ENCODE measurements at regions not wholly inside any gene's neighbourhood (a gene's known extent, or its start where the extent isn't known, plus 50 kb on each side); places are given as distances from the start of the nearest gene placed in this dataset.
"Not testable (repeated sequence)": the region's sequence is repeated elsewhere in the genome, so short reads cannot be mapped to it uniquely, and the experiment has no call there.

GRCh38 chr4:174005422-174005821 is 278.0 kb downstream of the FBXO8 start:
- no peak for DNase-seq

GRCh38 chr4:173998471-173999144 is 284.9 kb downstream of the FBXO8 start:
- no peak for DNase-seq

- DNase-seq, result not testable (repeated sequence)
Measured at GRCh38 chr4:173995779-173996178, 287.7 kb downstream of the FBXO8 start.

GRCh38 chr4:173991814-173992213 is 291.7 kb downstream of the FBXO8 start:
- DNase-seq, result no peak

- DNase-seq, result no peak
Measured at GRCh38 chr4:173991316-173991715, 292.2 kb downstream of the FBXO8 start.

- no peak for DNase-seq
Measured at GRCh38 chr4:173990869-173991210, 292.6 kb downstream of the FBXO8 start.

- DNase-seq, result no peak
Measured at GRCh38 chr4:173990126-173990868, 293.2 kb downstream of the FBXO8 start.

- DNase-seq, result not testable (repeated sequence)
Measured at GRCh38 chr4:173963523-173963922, 319.9 kb downstream of the FBXO8 start.

- DNase-seq, result no peak
Measured at GRCh38 chr4:173960398-173960797, 323.1 kb downstream of the FBXO8 start.

GRCh38 chr4:173958445-173958844 is 325.0 kb downstream of the FBXO8 start:
- no peak for DNase-seq

- DNase-seq, result no peak
Measured at GRCh38 chr4:173943547-173943946, 339.9 kb downstream of the FBXO8 start.

- no peak for DNase-seq
Measured at GRCh38 chr4:173940146-173940545, 343.3 kb downstream of the FBXO8 start.

GRCh38 chr4:173937631-173938270 is 345.7 kb downstream of the FBXO8 start:
- DNase-seq, result no peak

GRCh38 chr4:173936861-173937260 is 346.6 kb downstream of the FBXO8 start:
- no peak for DNase-seq

- no peak for DNase-seq
Measured at GRCh38 chr4:173935622-173936405, 347.7 kb downstream of the FBXO8 start.

GRCh38 chr4:173934933-173935620 is 348.4 kb downstream of the FBXO8 start:
- DNase-seq, result no peak

- no peak for DNase-seq
Measured at GRCh38 chr4:173934201-173934600, 349.3 kb downstream of the FBXO8 start.

- no peak for DNase-seq
Measured at GRCh38 chr4:173932701-173933100, 350.8 kb downstream of the FBXO8 start.

- no peak for DNase-seq
Measured at GRCh38 chr4:173930329-173930967, 353.0 kb downstream of the FBXO8 start.

- DNase-seq, result no peak
Measured at GRCh38 chr4:173929921-173930320, 353.5 kb downstream of the FBXO8 start.

- DNase-seq, result no peak
Measured at GRCh38 chr4:173924561-173924960, 358.9 kb downstream of the FBXO8 start.

GRCh38 chr4:173919861-173920260 is 363.6 kb downstream of the FBXO8 start:
- no peak for DNase-seq
